Retinal pigment epithelial cell (primary cell): ENCODE measurements at regions not wholly inside any gene's neighbourhood (a gene's known extent, or its start where the extent isn't known, plus 50 kb on each side); places are given as distances from the start of the nearest gene placed in this dataset.

Experiments used
- DNase-seq: peaks from one replicate; pipeline ENCODE4 v3.0.0-alpha.2; 2010; ENCODE audit warnings: low read depth
- H3K4me3 ChIP-seq: 2 replicates; pipeline ENCODE4 v1.5.1; 2011; ENCODE audit warnings: mild to moderate bottlenecking, low read length, control low read depth, moderate library complexity
- TF ChIP-seq, protein P1 (sequence below): conservative IDR thresholded peaks from 2 replicates; pipeline ENCODE4 v1.5.1; 2011; ENCODE audit warnings: low read depth, low read length, control low read depth, inconsistent platforms

DNA sequence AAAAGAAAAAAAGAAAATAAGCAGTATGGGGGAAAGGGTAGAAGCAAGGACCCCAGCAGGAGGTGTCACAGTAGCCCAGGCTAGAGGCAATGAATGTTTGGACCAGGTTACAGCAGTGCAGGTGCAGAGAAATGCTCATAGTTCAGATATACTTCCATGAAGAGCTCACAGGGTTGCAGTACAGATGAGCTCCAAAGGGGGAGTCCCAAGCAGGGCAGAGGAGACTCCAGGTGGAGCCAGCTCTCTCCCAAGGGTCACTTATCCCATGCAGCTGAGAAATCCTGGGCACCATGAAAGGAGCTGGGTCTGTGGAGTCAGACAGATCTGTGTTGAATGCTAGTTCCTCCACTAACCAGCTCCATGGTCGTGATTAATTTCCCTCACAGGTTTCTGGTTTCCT is 174.9 kb downstream of the C7orf25 start:
- H3K4me3 ChIP-seq, result no peak overlapping the region
- TF ChIP-seq, protein P1, sequence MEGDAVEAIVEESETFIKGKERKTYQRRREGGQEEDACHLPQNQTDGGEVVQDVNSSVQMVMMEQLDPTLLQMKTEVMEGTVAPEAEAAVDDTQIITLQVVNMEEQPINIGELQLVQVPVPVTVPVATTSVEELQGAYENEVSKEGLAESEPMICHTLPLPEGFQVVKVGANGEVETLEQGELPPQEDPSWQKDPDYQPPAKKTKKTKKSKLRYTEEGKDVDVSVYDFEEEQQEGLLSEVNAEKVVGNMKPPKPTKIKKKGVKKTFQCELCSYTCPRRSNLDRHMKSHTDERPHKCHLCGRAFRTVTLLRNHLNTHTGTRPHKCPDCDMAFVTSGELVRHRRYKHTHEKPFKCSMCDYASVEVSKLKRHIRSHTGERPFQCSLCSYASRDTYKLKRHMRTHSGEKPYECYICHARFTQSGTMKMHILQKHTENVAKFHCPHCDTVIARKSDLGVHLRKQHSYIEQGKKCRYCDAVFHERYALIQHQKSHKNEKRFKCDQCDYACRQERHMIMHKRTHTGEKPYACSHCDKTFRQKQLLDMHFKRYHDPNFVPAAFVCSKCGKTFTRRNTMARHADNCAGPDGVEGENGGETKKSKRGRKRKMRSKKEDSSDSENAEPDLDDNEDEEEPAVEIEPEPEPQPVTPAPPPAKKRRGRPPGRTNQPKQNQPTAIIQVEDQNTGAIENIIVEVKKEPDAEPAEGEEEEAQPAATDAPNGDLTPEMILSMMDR, result peak; percentile 9
- DNase-seq, result no peak

DNA sequence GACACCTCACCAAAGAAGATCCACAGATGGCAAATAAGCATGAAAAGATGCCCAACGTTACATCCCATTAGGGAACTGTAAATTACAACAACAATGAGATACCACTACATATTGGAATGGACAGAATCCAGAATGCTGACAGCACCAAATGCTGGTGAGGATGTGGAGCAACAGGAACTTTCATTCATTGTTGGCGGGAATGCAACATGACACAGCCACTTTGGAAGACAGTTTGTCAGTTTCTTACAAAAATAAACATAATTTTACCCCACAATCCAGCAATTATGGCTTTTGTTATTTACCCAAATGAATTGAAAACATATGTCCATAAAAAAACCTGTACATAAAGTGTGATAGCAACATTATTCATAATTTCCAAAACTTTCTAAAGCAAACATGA is 176.8 kb downstream of the C7orf25 start:
- DNase-seq, result no peak
- TF ChIP-seq, protein P1, result no peak
- no peak overlapping the region for H3K4me3 ChIP-seq

DNA sequence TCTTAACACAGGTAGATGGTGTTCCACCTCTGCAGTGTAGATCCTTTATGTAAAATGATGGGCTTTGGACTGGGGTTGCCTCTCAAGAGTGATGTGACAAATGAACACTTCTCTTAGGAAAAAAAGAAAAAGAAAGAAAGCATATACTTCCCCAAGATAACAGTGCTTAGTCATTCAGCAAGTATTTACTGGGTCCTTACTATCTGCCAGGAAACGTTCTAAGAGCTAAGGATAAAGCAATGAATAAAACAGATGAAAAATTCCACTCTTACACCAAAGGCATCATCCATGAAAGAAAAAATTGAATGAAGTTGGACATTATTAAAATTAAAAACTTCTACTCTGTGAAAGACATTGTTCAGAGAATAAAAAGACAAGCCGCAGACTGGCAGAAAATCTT is 177.3 kb downstream of the C7orf25 start:
- no peak for DNase-seq
- TF ChIP-seq, protein P1, result no peak
- no peak overlapping the region for H3K4me3 ChIP-seq

DNA sequence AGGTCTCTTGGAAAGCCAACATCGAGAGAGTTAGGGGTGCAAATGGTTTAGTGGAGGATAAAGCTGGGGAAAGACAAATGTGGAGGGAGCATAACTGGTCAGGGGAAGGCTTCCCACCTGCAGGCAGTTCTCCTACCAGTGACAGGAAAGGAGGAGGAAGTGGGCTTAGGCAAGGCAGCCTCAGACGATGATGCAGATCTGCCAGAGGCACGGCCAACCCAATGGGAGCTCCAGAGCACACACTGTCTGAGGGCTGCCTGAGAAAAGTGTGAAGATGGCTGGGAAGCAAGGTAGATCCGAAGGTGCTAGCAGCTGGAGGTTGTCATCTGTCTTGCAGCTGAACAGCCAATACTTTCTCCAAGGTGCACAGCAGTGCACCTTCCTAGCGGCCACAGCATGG is 178.8 kb downstream of the C7orf25 start:
- TF ChIP-seq, protein P1, result no peak
- no peak overlapping the region for H3K4me3 ChIP-seq
- no peak for DNase-seq

DNA sequence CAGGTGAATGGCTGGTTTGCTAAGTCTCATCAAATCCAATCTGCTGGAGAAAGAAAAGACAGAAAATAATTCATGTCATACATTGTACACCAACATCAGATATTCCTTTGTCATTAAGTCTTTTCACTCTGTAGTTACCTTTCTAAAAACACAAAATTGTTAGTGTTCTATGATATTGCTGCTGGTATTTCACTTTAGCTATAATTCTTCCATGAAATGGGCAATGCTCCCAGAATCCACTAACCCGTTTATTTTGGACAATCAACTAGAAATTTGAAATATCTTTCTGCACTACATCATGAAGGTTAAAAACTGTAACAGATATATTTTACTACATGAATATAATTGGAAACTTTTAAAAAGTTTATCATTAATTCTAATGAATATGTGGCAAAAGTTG is 181.3 kb downstream of the C7orf25 start:
- DNase-seq, result no peak
- H3K4me3 ChIP-seq, result no peak overlapping the region
- TF ChIP-seq, protein P1, result no peak

DNA sequence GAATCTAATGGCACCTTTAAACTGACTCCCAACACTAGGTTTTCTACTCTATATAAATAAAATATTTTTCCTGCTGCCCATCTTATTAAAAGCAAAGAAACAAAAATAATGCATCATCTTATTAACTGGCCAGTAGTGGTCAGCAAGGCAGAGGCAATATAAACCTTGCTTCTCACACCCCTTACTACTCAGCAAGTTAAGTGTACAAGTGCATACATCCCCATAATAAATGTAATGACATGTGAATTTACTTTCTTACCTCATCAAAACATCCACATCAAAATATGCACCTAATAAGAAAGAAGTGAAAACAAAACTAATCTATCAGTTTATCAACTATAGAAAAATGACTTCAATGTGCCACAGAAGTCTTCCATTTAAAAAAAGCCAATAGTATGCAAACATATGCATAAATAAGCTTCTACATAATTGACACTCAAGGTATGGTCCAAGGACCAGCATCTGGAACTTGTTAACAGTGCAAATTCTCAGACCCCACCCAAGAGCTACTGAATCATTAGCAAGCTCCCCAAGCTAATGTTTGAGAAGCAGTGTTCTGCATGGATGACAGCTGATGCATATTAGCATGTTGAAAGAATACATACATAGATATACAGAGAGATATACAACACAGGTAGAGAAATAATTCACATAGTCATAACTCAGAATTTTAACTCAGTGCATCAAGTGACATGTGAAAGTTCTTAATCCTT is 182.7 kb downstream of the C7orf25 start:
- TF ChIP-seq, protein P1, result no peak
- no peak overlapping the region for H3K4me3 ChIP-seq
- DNase-seq, result no peak

DNA sequence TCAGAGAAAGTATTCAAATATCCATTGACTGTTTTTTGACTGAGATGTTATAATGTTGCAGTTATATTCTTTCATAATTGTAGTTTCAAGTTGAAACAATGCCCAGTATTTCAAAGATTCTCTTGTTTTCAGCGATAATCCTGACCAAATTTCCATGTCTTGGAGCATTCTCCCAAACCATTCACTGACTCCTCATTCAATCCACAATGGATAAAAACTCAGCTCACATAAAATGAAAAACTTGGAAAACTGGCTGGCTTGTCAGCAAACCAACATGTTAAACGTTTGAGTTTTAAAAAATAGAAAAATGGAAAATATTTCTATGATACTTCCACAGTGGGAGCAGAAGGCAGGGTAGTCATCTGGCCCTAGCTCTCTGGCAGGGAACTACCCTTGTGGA is 184.4 kb downstream of the C7orf25 start:
- TF ChIP-seq, protein P1, result no peak
- no peak for DNase-seq

More for the DNA sequence above, 184.4 kb downstream of the C7orf25 start:
- no peak overlapping the region for H3K4me3 ChIP-seq
